PC-9 (cell line): ENCODE measurements at regions not wholly inside any gene's neighbourhood (a gene's known extent, or its start where the extent isn't known, plus 50 kb on each side); places are given as distances from the start of the nearest gene placed in this dataset.

Source experiments
- BruUV-seq: library from RNA; stranded (reverse); fragments of 400-500 nt; replicated peaks from 2 replicates; lab custom pipeline; 2021; lab: Mats Ljungman, UMichigan
- CTCF ChIA-PET: fragments of 300-600 bp; sonication (Branson Sonifier 250); formaldehyde crosslinking; loops from one replicate; lab custom pipeline; 2022; ENCODE audit warnings: antibody characterized with exemption; lab: Charles Lee
- POLR2A ChIA-PET: fragments of 300-600 bp; sonication (Branson Sonifier 250); formaldehyde crosslinking; loops from one replicate; lab custom pipeline; 2022; ENCODE audit warnings: antibody characterized with exemption; ENCODE audit not compliant: unreplicated experiment; lab: Charles Lee
- DNase-seq, 2 experiments: peaks; one replicate each; pipeline versions ENCODE4 v3.0.0 to v3.0.0-alpha.2; 2015 to 2022; ENCODE audit warnings: mixed read lengths in 1 of 2
- H2AFZ ChIP-seq: fragments of 200-600 bp; sonication (generic); 2 replicates; pipeline ENCODE4 v1.8.1; 2017; ENCODE audit warnings: antibody characterized with exemption
- H3F3A ChIP-seq: fragments of 200-600 bp; sonication (generic); 2 replicates; pipeline ENCODE4 v1.8.1; 2017; ENCODE audit warnings: antibody characterized with exemption, mild to moderate bottlenecking, low read depth; ENCODE audit not compliant: insufficient read depth
- H3K27ac ChIP-seq: fragments of 200-600 bp; sonication (generic); 2 replicates; pipeline ENCODE4 v1.6.1; 2016; ENCODE audit warnings: mixed run types
- H3K27me3 ChIP-seq: fragments of 200-600 bp; sonication (generic); 2 replicates; pipeline ENCODE4 v1.6.1; 2016; ENCODE audit warnings: low read depth, mixed run types; ENCODE audit not compliant: insufficient read depth
- H3K36me3 ChIP-seq: fragments of 200-600 bp; sonication (generic); 2 replicates; pipeline ENCODE4 v1.6.1; 2016; ENCODE audit warnings: low read depth, mixed run types
- H3K4me1 ChIP-seq: fragments of 200-600 bp; sonication (generic); replicated peaks from 2 replicates; pipeline ENCODE4 v1.6.1; 2016; ENCODE audit warnings: mixed run types; ENCODE audit not compliant: insufficient read depth
- H3K4me2 ChIP-seq: fragments of 200-600 bp; sonication (generic); 2 replicates; pipeline ENCODE4 v1.6.1; 2017; ENCODE audit warnings: mixed run types
- H3K4me3 ChIP-seq: fragments of 200-600 bp; sonication (generic); 2 replicates; pipeline ENCODE4 v1.6.1; 2016; ENCODE audit warnings: mixed run types
- H3K79me2 ChIP-seq: fragments of 200-600 bp; sonication (generic); 2 replicates; pipeline ENCODE4 v1.6.1; 2017; ENCODE audit warnings: low read depth, mixed run types
- H3K9me2 ChIP-seq: fragments of 200-600 bp; sonication (generic); 2 replicates; pipeline ENCODE4 v1.8.1; 2017; ENCODE audit warnings: mild to moderate bottlenecking; ENCODE audit not compliant: insufficient read depth
- H3K9me3 ChIP-seq: fragments of 200-600 bp; sonication (generic); 2 replicates; pipeline ENCODE4 v1.8.1; 2016; ENCODE audit warnings: low read depth; ENCODE audit not compliant: insufficient read depth
- H4K20me1 ChIP-seq: fragments of 200-600 bp; sonication (generic); 2 replicates; pipeline ENCODE4 v1.8.1; 2017; ENCODE audit not compliant: insufficient read depth
- EZH2 ChIP-seq: fragments of 200-600 bp; sonication (generic); IDR thresholded peaks from 2 replicates; pipeline ENCODE4 v1.8.0; 2017; ENCODE audit warnings: antibody characterized with exemption, low read depth
- intact Hi-C: fragments of 100-400 bp; cut with micrococcal nuclease; formaldehyde crosslinking; loops from one replicate; pipeline ENCODE4 v1.10.0; 2022; ENCODE audit not compliant: unreplicated experiment
- TF ChIP-seq, protein P1 (sequence below): fragments of 200-600 bp; sonication (generic); conservative IDR thresholded peaks from 2 replicates; pipeline ENCODE4 v1.6.1; 2017; ENCODE audit warnings: mixed run types, antibody characterized with exemption, mild to moderate bottlenecking, moderate library complexity

GRCh38 chr14:84694161-84694560 lies 835.8 kb upstream of the FLRT2 start:
- H3F3A ChIP-seq = no peaks in the 10 kb centered on the region
- H3K4me3 ChIP-seq = no peak overlapping the region
- ChIA-PET CTCF (no interaction called here), POLR2A (no interaction called here)
- H4K20me1 ChIP-seq = no peaks in the 10 kb centered on the region
- no peaks in the 10 kb centered on the region for H3K27me3 ChIP-seq
- intact Hi-C loops = no loop called here
- H3K4me2 ChIP-seq = no peak overlapping the region
- no TSS peak for BruUV-seq
- no peaks in the 10 kb centered on the region for H3K9me2 ChIP-seq
- no peak overlapping the region for H2AFZ ChIP-seq
- no peak overlapping the region for H3K27ac ChIP-seq
- H3K36me3 ChIP-seq = no peaks in the 10 kb centered on the region
- H3K79me2 ChIP-seq = no peaks in the 10 kb centered on the region
- no peaks in the 10 kb centered on the region for H3K9me3 ChIP-seq
- no peaks in the 10 kb centered on the region for H3K4me1 ChIP-seq
- TF ChIP-seq EZH2 = no peak
- TF ChIP-seq, protein P1, sequence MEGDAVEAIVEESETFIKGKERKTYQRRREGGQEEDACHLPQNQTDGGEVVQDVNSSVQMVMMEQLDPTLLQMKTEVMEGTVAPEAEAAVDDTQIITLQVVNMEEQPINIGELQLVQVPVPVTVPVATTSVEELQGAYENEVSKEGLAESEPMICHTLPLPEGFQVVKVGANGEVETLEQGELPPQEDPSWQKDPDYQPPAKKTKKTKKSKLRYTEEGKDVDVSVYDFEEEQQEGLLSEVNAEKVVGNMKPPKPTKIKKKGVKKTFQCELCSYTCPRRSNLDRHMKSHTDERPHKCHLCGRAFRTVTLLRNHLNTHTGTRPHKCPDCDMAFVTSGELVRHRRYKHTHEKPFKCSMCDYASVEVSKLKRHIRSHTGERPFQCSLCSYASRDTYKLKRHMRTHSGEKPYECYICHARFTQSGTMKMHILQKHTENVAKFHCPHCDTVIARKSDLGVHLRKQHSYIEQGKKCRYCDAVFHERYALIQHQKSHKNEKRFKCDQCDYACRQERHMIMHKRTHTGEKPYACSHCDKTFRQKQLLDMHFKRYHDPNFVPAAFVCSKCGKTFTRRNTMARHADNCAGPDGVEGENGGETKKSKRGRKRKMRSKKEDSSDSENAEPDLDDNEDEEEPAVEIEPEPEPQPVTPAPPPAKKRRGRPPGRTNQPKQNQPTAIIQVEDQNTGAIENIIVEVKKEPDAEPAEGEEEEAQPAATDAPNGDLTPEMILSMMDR = no peak
- DNase-seq = no peak

DNA sequence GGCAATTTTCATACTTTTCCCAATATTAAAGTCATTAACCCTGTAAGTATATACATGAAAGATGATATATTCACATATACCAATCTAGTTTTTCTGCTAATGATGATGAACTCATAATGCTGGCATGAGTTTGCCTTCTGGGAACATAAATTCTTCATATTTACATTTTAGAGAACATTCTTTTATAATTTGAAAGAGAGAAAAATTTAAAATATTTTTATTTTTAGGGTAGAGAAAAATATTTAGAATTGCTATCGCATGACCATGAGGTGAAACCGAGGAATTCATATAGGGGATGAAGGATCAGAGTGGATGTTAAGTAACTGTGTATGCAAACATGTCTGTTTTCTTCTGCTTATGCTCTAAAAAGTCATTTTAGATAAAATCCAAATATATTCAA lies 825.3 kb upstream of the FLRT2 start:
- BruUV-seq = no TSS peak
- no peak for DNase-seq
- Histone ChIP-seq H3K27ac (no peak overlapping the region), H3K4me1 (no peaks in the 10 kb centered on the region), H2AFZ (no peak overlapping the region), H3K9me3 (no peaks in the 10 kb centered on the region), H3K79me2 (no peaks in the 10 kb centered on the region), H3F3A (no peaks in the 10 kb centered on the region), H3K27me3 (no peaks in the 10 kb centered on the region), H3K9me2 (no peaks in the 10 kb centered on the region), H3K4me3 (no peak overlapping the region), H3K4me2 (no peak overlapping the region), H3K36me3 (no peaks in the 10 kb centered on the region), H4K20me1 (no peaks in the 10 kb centered on the region)
- TF ChIP-seq, protein P1 = no peak
- no peak for TF ChIP-seq EZH2
- POLR2A ChIA-PET = no interaction called here
- intact Hi-C loops = no loop called here
- CTCF ChIA-PET = no interaction called here

DNA sequence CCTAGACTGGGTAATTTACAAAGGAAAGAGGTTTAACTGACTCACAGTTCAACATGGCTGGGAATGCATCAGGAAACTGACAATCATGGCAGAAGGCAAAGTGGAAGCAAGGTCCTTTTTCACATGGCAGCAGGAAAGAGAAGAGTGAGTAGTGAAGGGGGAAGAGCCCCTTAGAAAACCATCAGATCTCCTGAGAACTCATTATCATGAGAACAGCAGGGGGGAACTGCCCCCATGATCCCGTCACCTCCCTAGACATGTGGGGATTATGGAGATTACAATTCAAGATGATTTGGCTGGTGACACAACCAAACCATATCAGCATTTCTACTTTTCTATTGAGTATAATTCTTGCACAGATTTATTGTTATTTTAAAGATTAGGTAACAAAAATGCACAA lies 822.1 kb upstream of the FLRT2 start:
- Histone ChIP-seq H3K27me3 (no peaks in the 10 kb centered on the region), H2AFZ (no peak overlapping the region), H3K4me1 (no peaks in the 10 kb centered on the region), H3F3A (no peaks in the 10 kb centered on the region), H3K9me2 (no peaks in the 10 kb centered on the region), H3K4me2 (no peak overlapping the region), H3K36me3 (no peaks in the 10 kb centered on the region), H3K4me3 (no peak overlapping the region), H3K27ac (no peak overlapping the region), H3K79me2 (no peaks in the 10 kb centered on the region), H3K9me3 (no peaks in the 10 kb centered on the region), H4K20me1 (no peaks in the 10 kb centered on the region)
- TF ChIP-seq, protein P1 = no peak
- TF ChIP-seq EZH2 = no peak
- no TSS peak for BruUV-seq
- intact Hi-C loops = no loop called here
- no peak for DNase-seq
- CTCF ChIA-PET = no interaction called here
- POLR2A ChIA-PET = no interaction called here
